ENCODE measurements at regions not wholly inside any gene's neighbourhood (a gene's known extent, or its start where the extent isn't known, plus 50 kb on each side); places are given as distances from the start of the nearest gene placed in this dataset.

DNA sequence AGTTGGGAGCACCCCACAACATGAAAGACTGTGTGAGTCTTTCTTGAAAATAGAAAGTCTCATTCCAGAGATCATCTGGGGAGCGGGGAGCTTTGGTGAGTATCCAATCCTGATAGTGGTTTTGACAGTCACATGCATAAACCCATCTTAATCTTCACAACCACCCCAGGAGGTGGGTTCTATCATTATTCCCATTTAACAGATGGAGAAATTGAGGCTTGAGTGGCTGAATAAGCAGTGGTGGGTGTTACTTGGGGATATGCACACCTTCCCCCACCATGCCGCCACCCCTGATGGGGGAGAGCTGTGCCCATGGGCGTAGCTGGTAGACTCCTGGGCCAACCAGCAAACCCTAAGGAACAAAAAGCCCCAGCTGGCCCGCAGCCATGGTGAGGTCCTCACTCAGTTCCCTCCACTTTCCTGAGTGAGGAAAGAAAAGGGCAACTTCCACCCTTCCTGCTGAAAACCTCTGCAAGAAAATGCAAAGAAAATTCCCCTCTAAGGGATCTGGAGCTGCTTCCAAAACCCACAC is 99.8 kb downstream of the SNX5 start:
- TF ChIP-seq, protein P1, sequence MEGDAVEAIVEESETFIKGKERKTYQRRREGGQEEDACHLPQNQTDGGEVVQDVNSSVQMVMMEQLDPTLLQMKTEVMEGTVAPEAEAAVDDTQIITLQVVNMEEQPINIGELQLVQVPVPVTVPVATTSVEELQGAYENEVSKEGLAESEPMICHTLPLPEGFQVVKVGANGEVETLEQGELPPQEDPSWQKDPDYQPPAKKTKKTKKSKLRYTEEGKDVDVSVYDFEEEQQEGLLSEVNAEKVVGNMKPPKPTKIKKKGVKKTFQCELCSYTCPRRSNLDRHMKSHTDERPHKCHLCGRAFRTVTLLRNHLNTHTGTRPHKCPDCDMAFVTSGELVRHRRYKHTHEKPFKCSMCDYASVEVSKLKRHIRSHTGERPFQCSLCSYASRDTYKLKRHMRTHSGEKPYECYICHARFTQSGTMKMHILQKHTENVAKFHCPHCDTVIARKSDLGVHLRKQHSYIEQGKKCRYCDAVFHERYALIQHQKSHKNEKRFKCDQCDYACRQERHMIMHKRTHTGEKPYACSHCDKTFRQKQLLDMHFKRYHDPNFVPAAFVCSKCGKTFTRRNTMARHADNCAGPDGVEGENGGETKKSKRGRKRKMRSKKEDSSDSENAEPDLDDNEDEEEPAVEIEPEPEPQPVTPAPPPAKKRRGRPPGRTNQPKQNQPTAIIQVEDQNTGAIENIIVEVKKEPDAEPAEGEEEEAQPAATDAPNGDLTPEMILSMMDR (conservative IDR thresholded peaks at IDR 0.05; ENCODE audit: control insufficient read depth, insufficient read depth, low read depth, low read length): no peak
- no peak for DNase-seq (ENCODE audit: low read depth)
- no peak overlapping the region for H3K4me3 ChIP-seq (ENCODE audit: control insufficient read depth, low read depth, low read length)

DNA sequence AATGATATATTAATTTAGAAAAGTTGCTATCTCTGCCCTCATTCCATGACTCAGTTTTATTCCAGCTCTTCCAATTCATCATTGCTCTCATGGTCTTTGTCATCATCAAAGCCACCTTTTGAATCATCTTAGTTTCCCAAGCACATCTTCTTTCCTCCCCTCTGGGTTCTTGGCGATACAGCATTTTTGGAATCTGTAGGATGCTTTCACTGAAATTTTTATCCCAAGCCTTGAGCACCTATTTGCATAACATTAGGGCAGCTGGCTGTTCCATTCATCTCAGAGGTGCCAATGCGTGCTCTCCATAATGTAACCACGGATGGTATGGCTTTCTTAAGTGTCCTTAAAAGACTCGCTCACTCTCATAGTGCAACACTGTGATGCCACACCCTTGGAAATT is 100.4 kb downstream of the SNX5 start:
- TF ChIP-seq, protein P1 (conservative IDR thresholded peaks at IDR 0.05; ENCODE audit: control insufficient read depth, insufficient read depth, low read depth, low read length): no peak
- H3K4me3 ChIP-seq (ENCODE audit: control insufficient read depth, low read depth, low read length): no peak overlapping the region
- peak; percentile 59 for DNase-seq (ENCODE audit: low read depth)

DNA sequence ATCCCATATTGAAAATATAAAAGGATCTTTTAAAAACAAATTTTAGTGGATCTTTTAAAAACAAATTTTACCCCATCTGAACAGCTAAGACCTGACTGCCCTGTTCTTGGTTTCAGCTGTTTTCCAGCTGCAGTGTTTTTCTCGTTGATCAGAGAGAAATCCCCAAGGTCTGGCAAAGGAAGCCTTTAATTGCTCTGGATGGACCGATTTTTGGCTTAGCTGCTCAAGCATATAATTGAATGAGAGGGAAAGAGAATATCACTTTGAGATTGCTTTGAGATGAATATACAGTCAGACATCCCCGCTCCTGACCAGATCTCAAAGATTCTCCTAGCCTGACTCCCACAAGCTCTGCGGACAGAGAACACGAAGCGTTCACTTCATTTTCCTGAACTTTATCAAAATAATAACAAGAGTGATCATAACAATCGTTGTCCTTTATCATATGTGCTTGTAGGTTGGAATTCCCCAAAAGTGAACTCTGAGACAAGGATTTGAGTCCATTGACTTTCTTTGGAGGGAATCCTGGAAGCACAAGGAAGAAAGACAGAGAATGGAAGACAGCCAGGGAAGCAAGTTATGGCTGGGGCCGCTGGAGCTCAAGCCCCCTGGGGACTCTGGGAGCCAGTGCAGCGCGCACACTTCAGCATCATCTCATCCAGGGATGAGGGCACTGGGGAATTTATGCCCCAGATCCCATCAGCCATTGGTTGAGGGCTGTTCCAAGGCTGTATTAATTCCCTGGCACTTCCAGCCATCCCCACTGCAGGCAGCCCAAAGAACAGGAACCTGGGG is 101.3 kb downstream of the SNX5 start:
- TF ChIP-seq, protein P1 (conservative IDR thresholded peaks at IDR 0.05; ENCODE audit: control insufficient read depth, insufficient read depth, low read depth, low read length): no peak

DNA sequence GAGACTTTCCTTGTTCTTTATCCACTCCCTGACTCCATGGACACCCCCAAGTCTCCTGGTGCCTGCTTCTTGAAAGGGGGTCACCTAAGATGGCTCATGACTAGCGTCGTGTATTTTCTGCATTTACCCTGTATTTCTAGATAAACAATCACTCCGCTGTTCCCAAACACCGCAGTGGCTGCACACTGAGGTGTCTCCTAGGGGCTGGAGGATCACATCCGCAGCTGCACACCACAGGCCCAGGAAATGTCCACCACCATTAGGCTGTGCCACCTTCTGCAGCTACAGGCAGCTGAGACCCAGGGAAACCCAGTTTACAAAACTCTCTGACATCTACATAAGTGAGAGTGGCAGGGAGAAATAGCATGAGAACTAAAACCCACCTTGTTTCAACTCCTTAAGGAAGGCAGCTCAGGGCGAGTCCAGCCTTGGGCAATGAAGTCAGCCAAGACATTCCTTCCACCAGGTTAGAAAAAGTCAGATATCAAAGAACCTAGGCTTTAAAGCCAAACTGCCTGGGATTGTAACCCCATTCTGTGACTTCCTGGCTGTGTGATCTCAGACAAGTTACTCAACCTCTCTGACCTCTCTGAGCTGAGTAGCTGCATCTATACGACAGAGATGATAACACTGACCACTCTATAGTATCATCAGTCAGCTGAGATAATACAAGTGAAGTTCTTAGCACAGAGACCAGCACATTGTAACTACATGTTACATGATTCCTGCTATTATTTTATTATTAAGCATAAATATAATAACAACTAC is 102.2 kb downstream of the SNX5 start:
- TF ChIP-seq, protein P1 (conservative IDR thresholded peaks at IDR 0.05; ENCODE audit: control insufficient read depth, insufficient read depth, low read depth, low read length): no peak
- no peak overlapping the region for H3K4me3 ChIP-seq (ENCODE audit: control insufficient read depth, low read depth, low read length)
- DNase-seq (ENCODE audit: low read depth): no peak

More for the DNA sequence above, 101.3 kb downstream of the SNX5 start:
- no peak for DNase-seq (ENCODE audit: low read depth)
- H3K4me3 ChIP-seq (ENCODE audit: control insufficient read depth, low read depth, low read length): no peak overlapping the region

DNA sequence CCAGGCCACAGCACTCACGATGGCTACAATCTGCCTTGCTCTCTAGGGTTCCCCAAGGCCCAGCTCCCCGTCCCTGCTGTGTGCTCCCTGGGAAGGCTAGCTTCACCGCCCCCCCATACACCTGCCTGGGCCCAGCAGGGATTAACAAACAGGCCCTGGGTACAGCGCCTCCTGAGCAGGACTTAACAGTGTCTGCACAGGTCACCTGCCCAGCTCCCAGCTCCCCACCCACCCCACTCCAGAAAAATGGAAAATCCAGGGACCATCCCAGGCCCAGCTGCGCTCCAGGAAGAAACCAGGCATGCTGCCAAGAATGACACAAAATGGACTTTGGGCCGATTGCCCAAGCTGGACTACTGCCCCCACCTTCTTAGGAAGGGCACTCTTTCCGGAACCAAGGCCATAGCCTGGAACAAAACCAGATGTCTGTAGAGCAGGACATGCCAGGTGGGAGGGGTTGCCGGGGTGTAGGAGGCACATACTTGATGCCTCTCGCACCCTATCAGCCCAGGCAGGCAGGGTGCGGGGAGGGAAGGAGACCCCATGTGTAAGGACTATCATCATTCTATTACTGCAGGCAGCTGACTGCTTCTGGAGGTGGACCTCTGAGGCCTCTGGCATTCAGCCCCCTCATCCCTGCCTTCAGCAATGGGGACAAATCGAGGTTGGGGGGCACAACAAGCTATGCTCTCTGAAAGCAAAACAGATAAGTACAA is 104.9 kb downstream of the SNX5 start:
- TF ChIP-seq, protein P1 (conservative IDR thresholded peaks at IDR 0.05; ENCODE audit: control insufficient read depth, insufficient read depth, low read depth, low read length): no peak
- no peak overlapping the region for H3K4me3 ChIP-seq (ENCODE audit: control insufficient read depth, low read depth, low read length)
- no peak for DNase-seq (ENCODE audit: low read depth)

DNA sequence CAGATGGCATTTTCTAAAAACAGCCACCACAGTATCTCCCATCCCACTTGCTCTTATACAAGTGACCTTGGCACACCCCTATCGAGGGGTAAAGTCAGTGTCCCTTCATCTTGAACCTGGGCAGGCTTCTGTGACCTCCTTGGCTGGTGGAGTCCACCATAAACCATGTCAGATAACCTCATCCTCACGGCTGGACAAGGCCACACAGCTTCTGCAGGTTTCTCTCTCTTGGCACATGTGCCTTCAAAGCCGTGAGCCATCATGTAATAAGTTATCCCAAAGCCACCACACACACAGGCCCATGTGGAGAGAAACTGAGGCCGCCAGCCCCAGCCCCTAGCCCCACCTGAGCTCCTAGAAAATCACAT is 105.4 kb downstream of the SNX5 start:
- H3K4me3 ChIP-seq (ENCODE audit: control insufficient read depth, low read depth, low read length): no peak overlapping the region
- TF ChIP-seq, protein P1 (conservative IDR thresholded peaks at IDR 0.05; ENCODE audit: control insufficient read depth, insufficient read depth, low read depth, low read length): no peak
- DNase-seq (ENCODE audit: low read depth): no peak
